DMS 273 (cell line): ENCODE measurements at regions not wholly inside any gene's neighbourhood (a gene's known extent, or its start where the extent isn't known, plus 50 kb on each side); places are given as distances from the start of the nearest gene placed in this dataset.
"Not testable (repeated sequence)": the region's sequence is repeated elsewhere in the genome, so short reads cannot be mapped to it uniquely, and the experiment has no call there.

Source experiments
- DNase-seq: peaks from one replicate; lab custom pipeline; 2025; ENCODE audit not compliant: unreplicated experiment; lab: John Stamatoyannopoulos, UW

GRCh38 chr1:198963796-198964195, 325.0 kb downstream of the PTPRC start:
- not testable (repeated sequence) for DNase-seq

- no peak for DNase-seq
Measured at GRCh38 chr1:198966519-198966918, 327.7 kb downstream of the PTPRC start.

GRCh38 chr1:198967566-198967965, 328.7 kb downstream of the PTPRC start:
- no peak for DNase-seq

DNA sequence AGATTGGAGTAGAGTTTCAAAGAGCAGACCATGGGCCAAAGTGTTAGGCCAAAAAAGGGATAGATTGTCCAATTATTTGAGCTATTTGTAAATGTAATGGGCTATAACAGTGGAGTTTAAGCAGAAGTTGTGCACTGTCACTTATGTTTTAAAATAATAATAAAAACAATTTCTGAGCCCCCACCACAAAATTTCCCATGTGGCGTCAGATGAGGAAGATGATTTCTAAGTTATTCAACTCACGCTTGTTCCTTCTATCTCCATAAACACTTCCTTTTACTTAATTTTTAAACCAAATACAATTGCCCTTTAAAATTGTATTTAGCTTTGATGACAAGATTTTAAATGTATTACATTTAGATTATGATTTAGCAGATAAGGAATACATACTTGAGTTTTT, 330.0 kb downstream of the PTPRC start:
- no peak for DNase-seq

DNA sequence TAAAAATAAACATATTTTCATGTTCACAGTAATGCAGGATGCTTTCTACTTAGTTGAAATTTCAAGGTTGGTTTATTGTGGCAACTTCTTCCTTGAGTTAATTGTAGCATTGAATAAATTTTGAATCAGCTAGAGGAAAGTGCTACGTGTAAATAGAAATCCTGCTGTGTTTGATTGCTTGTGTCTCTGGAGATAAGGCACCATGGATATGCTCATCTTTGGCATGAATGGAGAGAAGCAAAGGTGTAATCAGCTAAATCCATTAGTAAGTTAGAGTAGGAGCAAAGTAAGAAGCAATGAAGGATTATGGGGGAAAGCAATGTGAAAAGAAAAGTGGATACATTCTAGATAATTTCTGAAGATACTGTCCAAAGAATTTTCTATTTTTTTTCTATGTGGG, 331.1 kb downstream of the PTPRC start:
- no peak for DNase-seq

DNA sequence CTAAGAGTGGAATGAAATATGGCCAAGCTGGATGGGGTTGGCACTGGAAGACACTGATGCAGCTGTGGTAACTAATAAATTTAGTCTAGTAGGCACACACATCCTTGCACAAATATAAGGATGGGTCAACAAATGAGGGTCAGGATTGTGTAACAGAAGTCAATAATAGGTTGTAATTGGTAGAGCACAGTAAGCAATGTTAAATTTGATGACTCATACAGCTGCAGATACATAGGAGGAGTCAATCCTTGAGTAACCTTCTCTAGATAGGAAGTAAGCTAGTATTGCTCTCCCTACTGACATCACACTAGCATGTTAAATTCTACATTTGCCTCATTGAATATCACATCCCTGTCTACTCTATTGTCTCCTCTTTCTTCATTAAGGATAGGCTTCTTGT, 332.1 kb downstream of the PTPRC start:
- DNase-seq: no peak

GRCh38 chr1:198977909-198978308, 339.1 kb downstream of the PTPRC start:
- no peak for DNase-seq

- no peak for DNase-seq
Measured at GRCh38 chr1:198978523-198978922, 339.7 kb downstream of the PTPRC start.

DNA sequence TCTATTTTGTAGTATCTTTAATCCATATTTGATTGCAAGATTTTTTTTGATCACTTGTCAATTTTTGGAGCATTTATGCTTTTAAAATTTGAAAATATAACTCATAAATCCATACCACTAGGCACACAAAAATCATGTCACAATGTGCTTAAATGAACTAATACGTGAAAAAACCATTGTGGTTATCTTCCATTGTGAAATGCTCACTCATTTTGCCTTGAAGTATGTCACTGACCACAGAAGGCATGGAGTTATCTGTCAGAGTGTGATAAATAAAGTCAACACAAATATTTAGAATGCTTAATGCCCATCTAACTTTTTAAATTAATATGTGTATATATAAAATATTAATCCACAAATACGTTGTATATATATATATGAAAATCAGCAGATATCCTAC, 347.2 kb downstream of the PTPRC start:
- no peak for DNase-seq

DNA sequence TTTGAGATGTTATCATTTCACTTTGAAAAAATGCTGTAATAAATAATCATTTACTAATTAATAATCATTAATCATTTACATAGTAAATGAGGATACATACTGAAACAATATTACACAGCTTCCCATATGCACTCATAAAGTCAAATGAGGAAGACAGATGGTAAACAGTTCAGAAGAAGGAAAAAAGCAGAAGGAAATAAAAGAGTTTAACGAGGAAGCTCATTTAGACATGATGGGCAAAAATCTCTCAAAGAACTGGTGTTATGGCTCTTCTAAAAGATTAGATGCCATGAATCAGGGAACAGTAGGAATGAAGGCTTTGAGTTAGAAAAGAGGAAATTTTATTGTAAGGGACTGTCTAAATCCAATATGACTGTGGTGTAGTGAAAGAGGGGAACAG, 347.6 kb downstream of the PTPRC start:
- DNase-seq: no peak

GRCh38 chr1:199002661-199003060, 363.8 kb downstream of the PTPRC start:
- no peak for DNase-seq

DNA sequence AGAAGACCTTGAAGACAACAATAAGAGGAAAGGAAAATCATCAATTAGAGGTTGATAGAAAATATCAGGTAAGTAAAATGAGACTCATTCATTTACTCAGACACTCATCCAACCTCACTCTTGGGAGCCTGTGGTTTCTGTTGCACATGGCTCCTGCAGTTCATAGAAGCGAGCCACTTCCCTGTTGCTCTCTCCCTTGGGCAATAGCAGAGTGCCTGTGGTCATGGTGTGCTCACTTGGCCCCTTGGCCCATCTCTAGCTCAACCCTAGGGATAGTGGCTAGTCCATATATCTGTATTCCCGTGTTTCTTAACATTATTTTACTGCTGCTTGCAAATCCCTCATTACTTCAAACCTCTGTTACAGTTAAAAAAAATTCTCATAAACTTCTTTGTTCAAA, 368.6 kb downstream of the PTPRC start:
- DNase-seq: no peak

DNA sequence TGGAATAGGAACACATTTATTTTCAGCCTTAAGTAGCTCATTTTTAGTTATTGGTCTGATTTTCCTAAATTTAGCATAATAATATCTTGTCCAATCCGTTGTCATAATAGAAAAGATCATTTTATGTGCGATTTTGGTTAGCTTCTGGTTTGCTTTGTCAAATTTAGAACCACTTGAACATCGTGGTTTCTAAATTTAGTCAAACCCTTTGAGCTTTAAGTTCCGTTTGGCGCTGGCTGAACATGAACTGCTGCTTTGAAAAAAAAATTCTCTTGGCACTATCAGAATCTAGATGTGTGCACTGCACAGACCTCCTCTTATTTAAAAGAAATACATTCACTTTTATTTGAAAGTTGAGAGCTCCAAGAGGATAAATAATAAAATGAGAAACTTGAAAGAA, 370.6 kb downstream of the PTPRC start:
- DNase-seq: no peak

- no peak for DNase-seq
Measured at GRCh38 chr1:199010492-199010891, 371.7 kb downstream of the PTPRC start.

DNA sequence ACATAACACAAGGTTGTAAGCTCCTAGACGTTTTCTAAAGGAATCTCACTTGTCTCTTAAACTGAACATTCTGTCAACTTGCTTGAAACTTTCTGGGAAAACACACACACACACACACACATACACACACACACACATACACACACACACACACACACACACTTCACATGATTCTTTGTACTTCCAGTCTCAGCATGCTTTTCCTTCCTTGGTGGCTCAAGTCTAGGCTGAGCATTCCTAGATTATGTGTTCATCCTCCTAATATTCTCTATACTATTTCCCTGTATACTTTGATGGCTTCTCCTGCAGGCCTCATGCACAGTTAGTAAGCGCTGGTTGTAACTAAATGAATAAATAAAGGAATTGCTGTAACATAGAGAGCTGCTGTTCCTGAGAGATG, 372.1 kb downstream of the PTPRC start:
- DNase-seq: no peak

- no peak for DNase-seq
Measured at GRCh38 chr1:199015799-199016198, 377.0 kb downstream of the PTPRC start.

DNA sequence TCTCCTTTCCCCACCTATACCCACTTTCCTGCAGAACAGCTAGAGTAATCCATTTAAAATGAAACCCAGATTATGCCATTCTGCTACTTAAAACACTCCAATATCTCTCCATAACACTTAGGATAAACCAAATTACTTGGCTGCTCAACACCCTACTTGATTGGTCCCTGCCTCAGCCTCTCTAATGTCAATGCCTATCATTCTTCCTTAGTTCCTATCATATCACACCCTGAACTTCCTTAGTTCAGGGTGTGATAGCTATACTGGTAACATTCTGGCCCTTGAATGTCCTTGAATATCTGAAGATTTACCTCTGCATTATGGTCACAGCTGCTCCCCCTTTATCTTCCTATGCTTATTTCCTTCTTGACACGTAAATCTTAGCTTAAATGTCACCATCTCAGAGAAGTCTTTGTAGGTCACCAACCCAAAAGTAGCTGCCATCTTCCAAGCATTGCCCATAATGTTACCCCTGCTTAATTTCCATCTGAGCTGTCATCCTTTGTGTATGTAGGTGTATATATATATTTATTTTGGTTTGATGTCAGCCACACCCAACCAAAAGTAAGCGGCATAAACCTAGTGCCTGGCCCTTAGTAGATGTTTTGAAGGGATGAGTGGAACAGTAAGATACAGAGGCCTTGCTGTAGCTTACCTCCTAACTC, 379.8 kb downstream of the PTPRC start:
- no peak for DNase-seq

- DNase-seq: no peak
Measured at GRCh38 chr1:199020051-199020450, 381.2 kb downstream of the PTPRC start.

- no peak for DNase-seq
Measured at GRCh38 chr1:199020904-199021303, 382.1 kb downstream of the PTPRC start.

DNA sequence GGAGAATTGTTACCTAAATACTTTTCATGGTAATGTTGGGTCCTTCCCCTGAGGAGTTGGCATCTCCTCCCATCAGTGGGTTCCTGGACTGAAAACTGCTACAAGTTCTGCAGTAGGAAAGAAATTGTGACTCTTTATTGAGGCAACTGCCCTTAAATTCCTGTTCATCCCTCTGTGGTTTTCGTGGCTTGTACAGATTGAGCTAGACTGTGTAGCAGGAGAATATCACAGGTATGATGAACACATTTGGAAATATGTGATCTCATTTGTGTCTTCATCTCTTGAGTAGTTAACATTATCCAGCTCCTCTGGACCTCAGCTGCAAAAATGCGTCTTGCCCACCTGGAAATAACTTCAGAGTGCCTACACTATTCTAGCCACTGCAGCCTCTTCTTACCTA, 390.6 kb downstream of the PTPRC start:
- no peak for DNase-seq

GRCh38 chr1:199029855-199030254, 391.0 kb downstream of the PTPRC start:
- DNase-seq: no peak

GRCh38 chr1:199030541-199030940, 391.7 kb downstream of the PTPRC start:
- not testable (repeated sequence) for DNase-seq

GRCh38 chr1:199031170-199031569, 392.3 kb downstream of the PTPRC start:
- not testable (repeated sequence) for DNase-seq
